Fibroblast of mammary gland (primary cell): ENCODE measurements at regions not wholly inside any gene's neighbourhood (a gene's known extent, or its start where the extent isn't known, plus 50 kb on each side); places are given as distances from the start of the nearest gene placed in this dataset.

Experiments
- DNase-seq: peaks from one replicate; pipeline ENCODE4 v3.0.0-alpha.2; 2010; ENCODE audit warnings: low read depth
- H3K4me3 ChIP-seq: 2 replicates; pipeline ENCODE4 v1.5.1; 2011; ENCODE audit warnings: low read depth, mild to moderate bottlenecking, low read length, moderate library complexity; ENCODE audit not compliant: control insufficient read depth
- CTCF ChIP-seq: conservative IDR thresholded peaks from 2 replicates; pipeline ENCODE4 v1.5.1; 2011; ENCODE audit warnings: low read depth, low read length, inconsistent platforms; ENCODE audit not compliant: control insufficient read depth, insufficient read depth

- no peak for TF ChIP-seq CTCF
- H3K4me3 ChIP-seq: no peak overlapping the region
- DNase-seq: no peak
These were observed 232.9 kb upstream of the SP4 start for GRCh38 chr7:21194936-21195335.

GRCh38 chr7:21198921-21199320 lies 229.0 kb upstream of the SP4 start:
- H3K4me3 ChIP-seq: no peak overlapping the region
- no peak for TF ChIP-seq CTCF
- no peak for DNase-seq

- no peak overlapping the region for H3K4me3 ChIP-seq
- DNase-seq: no peak
- no peak for TF ChIP-seq CTCF
These were observed 227.4 kb upstream of the SP4 start for GRCh38 chr7:21200503-21200902.

GRCh38 chr7:21214657-21215056 lies 213.2 kb upstream of the SP4 start:
- H3K4me3 ChIP-seq: no peak overlapping the region
- no peak for DNase-seq
- TF ChIP-seq CTCF: no peak

- H3K4me3 ChIP-seq: no peak overlapping the region
- no peak for DNase-seq
- no peak for TF ChIP-seq CTCF
These were observed 212.6 kb upstream of the SP4 start for GRCh38 chr7:21215307-21215706.

- no peak overlapping the region for H3K4me3 ChIP-seq
- no peak for TF ChIP-seq CTCF
- no peak for DNase-seq
These were observed 210.5 kb upstream of the SP4 start for GRCh38 chr7:21217365-21217764.

GRCh38 chr7:21218155-21218554 lies 209.7 kb upstream of the SP4 start:
- no peak overlapping the region for H3K4me3 ChIP-seq
- TF ChIP-seq CTCF: no peak
- no peak for DNase-seq
